ENCODE measurements at regions not wholly inside any gene's neighbourhood (a gene's known extent, or its start where the extent isn't known, plus 50 kb on each side); places are given as distances from the start of the nearest gene placed in this dataset.

DNA sequence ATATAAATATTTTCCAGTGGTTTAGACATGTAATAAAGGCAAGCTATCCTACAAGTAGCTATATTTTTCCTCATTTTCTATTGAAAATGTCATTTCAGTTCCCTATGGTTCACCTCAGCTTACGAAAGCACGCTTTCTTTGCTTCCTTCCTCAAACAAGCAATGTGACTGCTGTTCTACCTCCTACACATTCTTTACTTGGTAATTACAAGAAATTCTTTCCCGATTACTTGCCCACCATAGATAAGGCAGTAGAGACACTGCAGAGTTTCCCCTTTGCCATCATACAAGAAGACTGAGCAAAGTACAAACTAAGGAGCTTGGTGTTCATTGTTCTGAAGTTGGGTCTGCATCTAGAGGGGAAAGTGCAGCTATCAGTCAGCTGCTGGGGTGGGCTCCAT is 249.4 kb downstream of the CRPPA start:
- Mint-ChIP-seq H3K4me1 (ENCODE audit: low read depth in 2 of 2) (no peaks in the 10 kb centered on the region), H3K9me3 (peaks cover 2% of the 10 kb centered on the region), H3K36me3 (no peaks in the 10 kb centered on the region), H3K27me3 (peaks cover 0 to 2% of the 10 kb centered on the region in 2 donors), H3K27ac (no peak overlapping the region), H3K4me3 (no peak overlapping the region)
- ATAC-seq = no peak
- DNase-seq (ENCODE audit: low spot score) = no peak

DNA sequence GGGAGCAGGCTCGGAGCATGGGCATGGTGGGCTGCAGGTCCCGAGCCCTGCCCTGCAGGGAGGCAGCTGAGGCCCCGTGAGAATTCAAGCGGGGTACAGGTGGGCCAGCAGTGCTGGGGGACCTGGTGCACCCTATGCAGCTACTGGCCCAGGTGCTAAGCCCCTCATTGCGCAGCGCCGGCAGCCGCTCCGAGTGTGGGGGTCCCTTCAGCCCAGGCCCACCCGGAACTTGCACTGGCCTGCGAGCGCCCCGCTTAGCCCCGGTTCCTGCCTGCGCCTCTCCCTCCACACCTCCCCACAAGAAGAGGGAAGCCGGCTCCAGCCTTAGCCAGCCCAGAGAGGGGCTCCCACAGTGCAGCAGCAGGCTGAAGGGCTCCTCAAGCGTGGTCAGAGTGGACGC is 250.7 kb downstream of the CRPPA start:
- no peaks in the 10 kb centered on the region for H3K36me3 Mint-ChIP-seq
- no peaks in the 10 kb centered on the region for H3K4me1 Mint-ChIP-seq (ENCODE audit: low read depth in 2 of 2)
- DNase-seq (ENCODE audit: low spot score) (no peak), ATAC-seq (no peak)
- H3K4me3 Mint-ChIP-seq = no peak overlapping the region
- peaks cover 2% of the 10 kb centered on the region for H3K9me3 Mint-ChIP-seq
- H3K27me3 Mint-ChIP-seq = no peaks in the 10 kb centered on the region
- no peak overlapping the region for H3K27ac Mint-ChIP-seq

DNA sequence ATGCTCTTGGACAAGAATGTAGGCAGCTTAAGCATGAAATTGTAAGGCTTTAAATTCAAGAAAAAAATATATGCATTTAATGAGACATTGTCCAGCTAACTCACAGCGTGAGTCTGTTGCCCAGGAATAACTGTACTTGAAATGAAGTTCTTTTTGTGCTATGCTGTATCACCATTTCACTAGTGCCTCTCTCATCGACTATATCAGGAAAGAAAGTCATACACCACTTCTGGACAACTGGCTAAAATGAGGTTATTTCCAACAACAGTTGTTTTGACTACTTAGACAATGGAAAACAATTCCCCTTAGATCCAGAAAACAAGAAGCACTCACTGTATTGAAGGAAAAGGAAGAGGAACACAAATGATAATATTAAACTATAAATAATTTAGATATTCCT is 251.8 kb downstream of the CRPPA start:
- no peaks in the 10 kb centered on the region for H3K4me1 Mint-ChIP-seq (ENCODE audit: low read depth in 2 of 2)
- ATAC-seq (no peak), DNase-seq (ENCODE audit: low spot score) (no peak)
- no peaks in the 10 kb centered on the region for H3K36me3 Mint-ChIP-seq
- H3K4me3 Mint-ChIP-seq = no peak overlapping the region
- no peaks in the 10 kb centered on the region for H3K27me3 Mint-ChIP-seq
- no peak overlapping the region for H3K27ac Mint-ChIP-seq
- H3K9me3 Mint-ChIP-seq = peaks cover 2% of the 10 kb centered on the region

DNA sequence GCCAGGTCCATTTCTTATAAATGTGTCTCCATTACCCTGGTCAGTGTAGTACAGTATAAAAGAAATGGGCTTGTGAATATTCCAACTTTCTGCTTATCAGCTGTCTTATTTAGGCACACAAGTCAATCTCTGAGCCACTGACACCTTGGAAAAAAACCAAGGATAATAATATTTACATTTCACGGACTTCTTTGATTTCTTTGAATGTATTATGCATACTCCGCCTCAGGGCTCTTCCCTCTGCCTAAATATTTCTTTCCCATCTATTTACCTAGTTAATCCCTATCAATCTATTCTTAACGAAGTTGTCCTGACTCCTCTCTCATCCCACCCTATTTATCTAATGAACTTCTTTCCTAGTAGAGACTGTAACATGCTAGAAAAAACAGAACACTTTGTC is 253.8 kb downstream of the CRPPA start:
- H3K4me1 Mint-ChIP-seq (ENCODE audit: low read depth in 2 of 2) = no peaks in the 10 kb centered on the region
- H3K4me3 Mint-ChIP-seq = no peak overlapping the region
- ATAC-seq (no peak), DNase-seq (ENCODE audit: low spot score) (no peak)
- peaks cover 11% of the 10 kb centered on the region for H3K9me3 Mint-ChIP-seq
- H3K36me3 Mint-ChIP-seq = peaks cover 13% of the 10 kb centered on the region
- no peaks in the 10 kb centered on the region for H3K27me3 Mint-ChIP-seq
- H3K27ac Mint-ChIP-seq = no peak overlapping the region

DNA sequence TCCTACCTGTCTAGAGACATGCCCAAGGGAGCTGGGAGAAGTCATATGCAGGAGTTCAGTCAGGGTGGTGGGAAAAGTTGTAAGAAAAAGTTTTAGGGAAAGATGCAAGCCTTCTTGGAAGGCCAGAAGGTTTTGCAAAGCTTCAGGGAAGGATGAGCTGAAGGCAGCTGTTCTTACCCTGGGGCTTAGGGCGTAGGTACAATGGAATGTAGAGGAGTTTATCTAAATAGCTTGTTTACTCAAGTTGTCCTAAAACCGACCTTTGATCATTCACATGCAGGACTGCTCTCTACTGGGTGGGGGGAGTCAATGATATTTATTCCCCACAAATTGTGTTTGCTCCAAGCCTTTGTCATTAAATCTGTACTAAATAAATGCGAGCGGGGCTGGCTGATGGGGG is 277.0 kb downstream of the CRPPA start:
- ATAC-seq = no peak
- Mint-ChIP-seq H3K9me3 (peaks cover 15% of the 10 kb centered on the region), H3K27ac (no peak overlapping the region), H3K4me3 (no peak overlapping the region), H3K27me3 (no peaks in the 10 kb centered on the region), H3K4me1 (ENCODE audit: low read depth in 2 of 2) (no peaks in the 10 kb centered on the region), H3K36me3 (peaks cover 29% of the 10 kb centered on the region)
- DNase-seq (ENCODE audit: low spot score) = no peak

DNA sequence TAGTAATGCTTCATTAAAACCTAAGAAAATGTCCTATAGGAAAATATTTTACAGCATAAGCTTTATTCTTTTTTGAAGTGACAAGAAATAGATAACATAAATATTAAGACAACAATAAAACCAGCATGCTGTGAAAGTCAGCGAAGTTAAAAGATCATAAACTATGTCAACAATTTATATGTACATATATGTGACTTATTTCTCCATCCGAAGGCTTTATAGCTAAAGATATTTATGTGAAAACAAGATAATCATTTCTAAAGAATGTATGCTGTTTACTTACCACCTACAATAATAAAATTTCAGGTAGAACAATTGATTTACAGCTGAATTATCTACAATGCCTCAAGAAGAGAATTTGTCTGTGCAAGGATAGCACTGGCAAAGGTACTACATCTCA is 283.4 kb downstream of the CRPPA start:
- H3K9me3 Mint-ChIP-seq = no peaks in the 10 kb centered on the region
- ATAC-seq (no peak), DNase-seq (ENCODE audit: low spot score) (no peak)
- no peaks in the 10 kb centered on the region for H3K4me1 Mint-ChIP-seq (ENCODE audit: low read depth in 2 of 2)
- peaks cover 5% of the 10 kb centered on the region for H3K36me3 Mint-ChIP-seq
- H3K4me3 Mint-ChIP-seq = no peak overlapping the region
- H3K27me3 Mint-ChIP-seq = no peaks in the 10 kb centered on the region
- no peak overlapping the region for H3K27ac Mint-ChIP-seq

DNA sequence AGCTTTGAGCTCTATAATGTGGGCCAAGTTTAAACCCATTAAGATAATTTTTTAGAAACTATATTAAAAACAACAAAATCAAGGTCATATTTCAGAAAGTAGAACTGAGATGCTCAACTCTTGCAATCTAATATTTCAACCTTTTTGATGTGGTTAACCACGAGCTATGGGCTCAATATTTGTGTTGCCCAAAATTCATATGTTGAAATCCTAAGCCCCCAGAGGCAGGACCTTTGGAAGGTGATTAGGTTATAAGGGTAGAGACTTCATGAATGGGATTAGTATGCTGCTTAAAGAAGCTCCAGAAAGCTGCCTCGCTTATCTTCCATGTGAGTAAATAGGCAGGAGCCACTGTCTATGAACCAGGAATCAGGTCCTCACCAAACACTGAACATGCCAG is 284.4 kb downstream of the CRPPA start:
- Mint-ChIP-seq H3K4me1 (ENCODE audit: low read depth in 2 of 2) (no peaks in the 10 kb centered on the region), H3K27ac (no peak overlapping the region), H3K27me3 (no peaks in the 10 kb centered on the region), H3K36me3 (peaks cover 4% of the 10 kb centered on the region), H3K9me3 (no peaks in the 10 kb centered on the region), H3K4me3 (no peak overlapping the region)
- DNase-seq (ENCODE audit: low spot score) (no peak), ATAC-seq (no peak)

DNA sequence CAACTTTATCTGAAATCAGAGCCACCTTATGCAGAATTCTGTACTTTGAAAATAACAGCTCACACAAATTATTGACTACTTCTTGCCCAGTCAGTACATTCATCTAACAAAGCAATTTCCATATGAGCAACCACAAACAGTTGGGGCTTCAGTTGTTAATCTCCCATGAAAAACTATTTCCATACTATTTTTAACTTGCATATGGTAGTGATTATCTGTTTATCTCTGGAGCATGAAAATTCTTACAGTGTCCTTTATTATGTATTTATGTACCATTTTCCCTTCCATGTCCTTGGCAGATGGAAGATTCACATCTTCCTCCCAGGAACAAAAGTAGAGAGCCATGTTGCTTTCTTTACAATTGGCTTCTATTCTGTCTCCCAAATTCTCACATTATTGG is 285.7 kb downstream of the CRPPA start:
- Mint-ChIP-seq H3K36me3 (peaks cover 4% of the 10 kb centered on the region), H3K4me3 (no peak overlapping the region), H3K27ac (no peak overlapping the region), H3K27me3 (no peaks in the 10 kb centered on the region), H3K4me1 (ENCODE audit: low read depth in 2 of 2) (no peaks in the 10 kb centered on the region), H3K9me3 (no peaks in the 10 kb centered on the region)
- no peak for DNase-seq (ENCODE audit: low spot score)
- no peak for ATAC-seq

DNA sequence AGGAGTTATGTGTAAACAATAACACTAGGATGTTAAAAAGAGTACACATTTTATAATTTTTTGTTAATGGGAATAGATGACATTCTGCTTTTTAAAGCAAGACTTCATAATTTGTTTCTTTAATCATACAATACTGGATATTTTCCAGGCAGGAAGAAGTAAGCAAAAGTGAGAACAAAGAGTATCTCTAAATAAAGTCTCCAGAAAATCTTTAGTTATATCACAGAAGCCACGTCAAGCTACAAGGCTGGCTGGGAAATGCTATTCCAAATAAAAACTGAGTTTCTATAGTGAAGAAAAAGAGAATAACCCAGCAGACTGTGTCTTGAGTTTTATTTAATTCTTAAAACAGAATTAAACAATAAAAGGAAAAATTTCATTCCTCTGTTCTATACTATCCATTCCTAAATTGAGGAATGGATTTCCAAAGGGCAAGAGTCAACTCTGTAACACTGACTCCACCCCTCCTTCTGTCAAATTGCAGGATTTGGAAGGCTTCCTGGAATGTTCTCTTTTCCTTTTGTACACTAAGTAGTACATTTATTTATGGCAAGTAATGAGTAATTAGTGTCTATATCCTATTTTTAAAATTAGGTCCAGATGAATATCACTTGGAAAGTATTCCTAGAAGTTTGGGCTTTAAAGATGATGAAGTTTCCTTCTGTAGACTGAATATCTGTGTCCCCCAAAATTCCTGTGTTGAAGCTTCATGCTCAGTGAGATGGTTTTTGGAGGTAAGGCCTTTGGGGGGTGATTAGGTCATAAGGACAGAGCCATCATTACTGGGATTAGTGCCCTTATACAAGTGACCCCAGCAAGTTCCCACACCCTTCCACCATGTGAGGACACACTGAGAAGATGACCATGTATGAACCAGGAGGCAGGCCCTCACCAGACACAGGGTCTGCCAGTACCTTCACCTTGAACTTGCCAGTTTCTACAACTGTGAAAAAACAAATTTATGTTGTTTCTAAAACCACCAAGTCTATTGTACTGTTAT is 290.9 kb downstream of the CRPPA start:
- no peak for ATAC-seq
- no peak overlapping the region for H3K4me3 Mint-ChIP-seq

DNA sequence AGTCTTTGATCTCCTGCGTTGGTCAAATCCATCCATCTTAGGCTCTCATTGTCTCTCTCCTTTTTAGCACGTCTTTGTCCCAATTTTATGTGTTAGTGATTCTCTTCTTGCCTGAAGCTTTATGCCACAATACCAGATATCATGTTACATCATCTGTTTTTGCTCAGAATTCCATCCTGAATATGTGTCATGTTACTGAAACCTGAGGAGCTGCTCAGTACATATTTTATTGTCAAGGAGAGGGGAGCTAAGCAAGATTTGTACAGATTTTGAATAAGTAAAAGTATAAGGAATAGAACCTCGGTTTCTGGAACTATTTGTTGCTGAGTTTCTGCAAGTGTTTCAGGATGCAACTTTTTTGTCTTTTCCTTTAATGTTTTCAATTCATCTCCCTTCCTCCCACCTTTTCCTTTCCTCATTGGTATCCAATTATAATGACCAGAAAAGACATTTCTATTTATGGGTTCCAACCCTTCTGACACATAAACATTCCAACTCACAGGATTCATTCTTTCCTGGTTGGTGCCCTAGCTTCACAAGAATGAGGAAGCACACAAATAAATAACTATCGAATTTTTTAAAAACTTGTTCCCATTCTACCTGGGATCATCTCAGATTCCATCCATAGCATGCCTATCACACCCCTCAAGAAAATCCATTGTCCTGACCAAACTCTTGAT is 291.8 kb downstream of the CRPPA start:
- Mint-ChIP-seq H3K9me3 (peaks cover 3% of the 10 kb centered on the region), H3K27ac (no peak overlapping the region), H3K27me3 (no peaks in the 10 kb centered on the region), H3K4me1 (ENCODE audit: low read depth in 2 of 2) (no peaks in the 10 kb centered on the region), H3K36me3 (peaks cover 5% of the 10 kb centered on the region), H3K4me3 (no peak overlapping the region)
- no peak for DNase-seq (ENCODE audit: low spot score)
- ATAC-seq = no peak

More for the DNA sequence above, 290.9 kb downstream of the CRPPA start:
- Mint-ChIP-seq H3K36me3 (peaks cover 5% of the 10 kb centered on the region), H3K27ac (no peak overlapping the region), H3K27me3 (no peaks in the 10 kb centered on the region), H3K9me3 (peaks cover 3% of the 10 kb centered on the region), H3K4me1 (ENCODE audit: low read depth in 2 of 2) (no peaks in the 10 kb centered on the region)
- no peak for DNase-seq (ENCODE audit: low spot score)

DNA sequence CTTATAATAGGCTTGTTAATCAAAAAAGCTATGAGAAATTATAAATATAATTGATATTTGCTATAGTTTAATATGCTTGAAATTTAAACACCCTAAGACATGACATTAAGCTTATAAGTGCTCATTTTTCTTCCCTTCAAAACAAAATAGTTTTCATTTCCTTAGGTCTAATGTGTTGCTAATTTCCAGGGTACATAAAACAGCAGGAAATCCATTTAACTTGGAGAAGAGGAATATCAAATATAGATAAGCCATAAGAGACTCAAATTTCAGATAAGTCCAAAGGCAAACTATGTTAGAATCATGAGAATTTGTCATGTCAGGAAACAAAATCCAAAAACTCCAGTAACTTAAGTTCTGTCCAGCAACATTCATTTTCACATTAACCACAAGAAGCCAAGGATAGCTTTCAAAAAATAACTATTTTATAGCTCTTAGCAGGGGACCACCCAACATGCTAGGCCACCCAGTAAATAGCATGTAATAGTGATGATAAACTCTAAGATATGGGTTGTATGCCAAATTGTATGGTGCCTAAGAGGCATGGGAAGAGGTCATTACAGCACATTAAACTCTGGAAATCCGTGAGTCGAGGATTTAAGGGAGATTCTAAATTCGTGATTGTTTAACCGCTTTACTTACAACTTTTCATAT is 298.1 kb downstream of the CRPPA start:
- DNase-seq (ENCODE audit: low spot score) (no peak), ATAC-seq (no peak)
- no peak overlapping the region for H3K4me3 Mint-ChIP-seq
- no peaks in the 10 kb centered on the region for H3K27me3 Mint-ChIP-seq
- H3K4me1 Mint-ChIP-seq (ENCODE audit: low read depth in 2 of 2) = no peaks in the 10 kb centered on the region
- H3K27ac Mint-ChIP-seq = no peak overlapping the region
- peaks cover 5% of the 10 kb centered on the region for H3K36me3 Mint-ChIP-seq
- no peaks in the 10 kb centered on the region for H3K9me3 Mint-ChIP-seq

DNA sequence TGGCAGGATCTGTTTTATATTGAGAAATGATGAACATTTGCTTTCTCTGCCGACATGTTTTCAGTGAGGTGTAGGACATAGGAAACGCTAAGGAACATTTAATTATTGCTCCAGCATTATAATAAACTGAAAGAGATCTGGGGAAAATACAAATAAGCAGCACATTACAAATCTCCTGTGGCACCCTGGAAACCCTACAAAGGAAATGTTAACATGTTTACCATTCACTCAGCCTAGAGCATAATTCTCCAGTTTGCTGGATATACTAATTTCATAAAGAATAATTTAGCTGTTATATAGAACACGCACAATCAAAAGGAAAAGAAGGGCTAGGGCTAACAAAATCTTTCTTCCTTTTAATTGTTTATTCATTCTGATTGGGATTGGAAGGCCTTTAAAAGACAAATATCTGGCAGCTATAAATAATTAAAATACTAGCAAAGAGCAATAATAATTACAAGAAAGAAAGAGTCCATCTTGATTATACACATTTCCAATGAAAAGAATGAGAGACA is 299.4 kb downstream of the CRPPA start:
- Mint-ChIP-seq H3K36me3 (peaks cover 8% of the 10 kb centered on the region), H3K27me3 (no peaks in the 10 kb centered on the region)
- DNase-seq (ENCODE audit: low spot score) = no peak

DNA sequence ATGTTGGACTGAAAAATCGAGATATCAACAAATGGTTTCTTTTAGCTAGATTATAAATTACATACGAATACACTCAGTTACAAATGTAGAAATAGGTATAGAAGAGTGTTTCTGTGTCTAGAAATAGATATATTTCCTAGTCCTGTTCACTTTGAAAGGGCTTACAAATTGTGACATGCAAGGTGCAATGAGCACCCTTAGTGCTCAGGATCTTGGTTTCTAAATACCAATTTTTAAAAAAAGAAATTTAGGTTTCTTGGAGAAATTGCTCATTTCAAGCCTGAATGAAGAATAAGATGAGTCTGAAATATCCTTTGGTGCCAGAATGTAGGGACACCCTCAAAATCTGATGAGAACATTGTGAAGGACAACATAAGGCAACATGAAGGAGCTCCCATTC is 306.0 kb downstream of the CRPPA start:
- ATAC-seq (no peak), DNase-seq (ENCODE audit: low spot score) (no peak)
- H3K27me3 Mint-ChIP-seq = no peaks in the 10 kb centered on the region
- H3K4me3 Mint-ChIP-seq = no peak overlapping the region
- peaks cover 4% of the 10 kb centered on the region for H3K9me3 Mint-ChIP-seq
- peaks cover 5% of the 10 kb centered on the region in 2 donors for H3K4me1 Mint-ChIP-seq (ENCODE audit: low read depth in 2 of 2)
- H3K36me3 Mint-ChIP-seq = peaks cover 9% of the 10 kb centered on the region
- no peak overlapping the region for H3K27ac Mint-ChIP-seq

More for the DNA sequence above, 299.4 kb downstream of the CRPPA start:
- no peak overlapping the region for H3K27ac Mint-ChIP-seq
- H3K4me3 Mint-ChIP-seq = no peak overlapping the region
- no peaks in the 10 kb centered on the region for H3K4me1 Mint-ChIP-seq (ENCODE audit: low read depth in 2 of 2)
- H3K9me3 Mint-ChIP-seq = no peaks in the 10 kb centered on the region
- no peak for ATAC-seq

DNA sequence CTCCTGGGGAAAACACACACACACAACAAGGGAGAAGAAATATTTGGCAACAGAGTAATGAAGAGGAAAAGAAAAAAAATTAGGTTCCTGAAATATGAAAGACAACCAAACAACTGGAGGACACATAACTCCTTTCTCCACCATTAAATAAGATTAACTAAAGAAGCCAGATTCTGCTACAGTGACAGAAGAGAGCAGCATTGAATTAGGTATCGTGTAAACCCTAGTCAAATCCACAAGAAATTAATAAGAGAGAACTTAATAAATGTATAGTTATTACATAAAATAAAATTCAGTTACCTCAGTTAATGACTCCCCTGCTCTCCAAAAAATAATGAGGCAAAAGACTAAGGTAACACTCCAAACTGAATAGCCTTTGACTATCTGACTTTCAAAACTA is 306.7 kb downstream of the CRPPA start:
- H3K4me1 Mint-ChIP-seq (ENCODE audit: low read depth in 2 of 2) = peaks cover 6 to 7% of the 10 kb centered on the region in 2 donors
- DNase-seq (ENCODE audit: low spot score) (no peak), ATAC-seq (no peak)
- peaks cover 5% of the 10 kb centered on the region for H3K9me3 Mint-ChIP-seq
- H3K4me3 Mint-ChIP-seq = no peak overlapping the region
- H3K36me3 Mint-ChIP-seq = peaks cover 9% of the 10 kb centered on the region
- no peak overlapping the region for H3K27ac Mint-ChIP-seq
- no peaks in the 10 kb centered on the region for H3K27me3 Mint-ChIP-seq
